IPS DF 4.7 (cell line): ENCODE measurements at regions not wholly inside any gene's neighbourhood (a gene's known extent, or its start where the extent isn't known, plus 50 kb on each side); places are given as distances from the start of the nearest gene placed in this dataset.
"Not testable (repeated sequence)": the region's sequence is repeated elsewhere in the genome, so short reads cannot be mapped to it uniquely, and the experiment has no call there.

ENCODE experiments used
- DNase-seq: peaks from one replicate; pipeline ENCODE4 v3.0.0-alpha.2; 2013; ENCODE audit warnings: low spot score; ENCODE audit errors: extremely low read depth

DNA sequence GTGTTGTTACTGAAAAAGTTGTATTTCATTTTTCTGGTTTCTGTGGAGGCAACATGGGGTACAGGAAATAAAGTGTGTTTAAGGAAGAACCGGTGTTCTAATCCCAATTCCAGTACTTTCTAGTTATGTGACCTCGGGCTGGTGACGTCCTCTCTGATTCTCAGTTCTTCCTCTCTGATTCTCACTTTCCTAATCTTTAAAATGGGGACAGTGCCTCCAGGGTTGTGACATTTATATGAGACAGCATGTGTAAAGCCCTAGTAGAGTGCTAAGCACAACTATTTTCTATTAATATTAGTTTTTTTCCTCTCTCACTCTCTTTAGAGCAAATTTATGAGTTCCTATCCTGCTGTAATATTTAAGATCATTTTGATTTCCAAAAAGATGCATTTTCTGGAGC lies 50.9 kb upstream of the PTPDC1 start:
- no peak for DNase-seq

DNA sequence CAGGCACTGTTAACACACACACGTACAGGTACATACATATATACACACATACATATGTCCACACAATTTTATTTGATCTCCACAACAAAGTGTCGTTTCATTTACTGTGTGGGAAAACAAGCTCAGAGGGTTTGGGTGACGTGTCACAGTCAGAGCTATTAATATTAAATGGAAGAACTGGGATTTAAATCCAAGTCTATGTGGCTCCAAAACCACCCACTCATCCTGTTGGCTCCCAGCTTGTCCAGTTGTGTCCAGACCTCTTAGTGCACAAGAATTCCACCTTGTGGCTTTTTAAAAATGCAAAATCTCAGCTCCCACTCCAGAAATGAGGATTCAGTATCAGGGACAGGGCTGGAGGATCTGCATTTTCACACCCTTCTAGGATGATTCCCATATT lies 52.3 kb upstream of the PTPDC1 start:
- no peak for DNase-seq

- DNase-seq, result no peak
These were observed 52.9 kb upstream of the PTPDC1 start for GRCh38 chr9:94031380-94031779.

DNA sequence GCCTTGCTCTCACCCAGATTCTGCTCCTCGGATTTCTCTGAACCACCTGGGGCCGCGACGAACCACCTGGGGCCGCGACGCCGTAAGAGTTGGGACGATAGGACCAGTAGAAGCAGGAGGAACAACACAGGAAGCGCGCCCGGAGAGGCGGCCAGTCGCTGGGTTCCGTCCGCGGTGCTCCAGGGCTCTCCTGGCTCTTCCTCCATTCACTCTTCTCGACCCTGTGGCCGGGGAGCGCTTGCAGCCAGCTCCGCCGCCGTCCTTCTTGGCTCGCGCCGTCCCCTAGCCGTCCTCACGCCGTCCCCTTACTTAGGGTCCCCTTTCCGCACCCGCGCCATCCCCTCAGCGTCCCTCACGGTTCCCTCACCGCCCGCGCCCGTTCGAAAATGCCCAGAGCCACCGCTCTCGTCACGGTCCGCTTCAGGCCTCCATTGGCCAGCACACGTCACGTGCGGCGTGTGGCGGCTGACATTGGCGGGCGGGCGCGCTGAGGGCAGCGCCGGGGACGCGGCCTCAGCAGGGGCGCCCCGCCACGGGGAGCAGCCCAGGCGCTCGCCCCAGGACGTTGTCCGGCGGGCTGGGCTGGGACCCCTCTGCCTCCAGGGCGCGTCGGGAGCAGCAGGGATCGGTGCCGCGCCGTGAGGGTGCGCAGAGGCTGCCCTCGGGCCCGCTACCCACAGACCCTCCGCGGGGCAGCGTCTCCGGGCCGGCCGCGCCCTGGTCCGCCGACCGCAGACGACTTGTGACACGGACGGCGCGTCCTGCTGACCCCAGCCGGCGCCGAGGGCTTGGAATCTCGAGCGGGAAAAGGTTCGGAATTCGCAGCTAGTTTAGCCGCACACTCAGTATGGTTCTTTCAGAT lies 53.7 kb upstream of the PTPDC1 start:
- DNase-seq, result peak; percentile 33

DNA sequence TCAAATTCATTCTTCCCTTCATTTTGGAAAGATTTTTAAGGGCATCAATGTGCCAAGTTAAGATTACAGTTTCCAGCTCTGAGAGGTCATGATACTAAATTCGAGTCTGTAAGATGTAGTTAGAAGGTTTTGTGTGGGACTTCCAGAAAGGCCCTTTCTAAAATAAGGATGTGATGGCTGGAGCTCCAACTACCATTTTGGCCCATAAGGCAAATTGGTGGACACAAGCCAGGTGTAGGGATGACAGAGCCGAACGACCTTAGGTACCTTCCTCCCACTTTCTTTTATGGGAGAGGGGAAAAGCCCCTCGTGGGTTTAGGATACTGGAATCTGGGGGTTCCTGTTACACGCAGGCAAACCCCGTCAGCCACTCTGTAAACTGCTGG lies 54.3 kb upstream of the PTPDC1 start:
- DNase-seq, result no peak

DNA sequence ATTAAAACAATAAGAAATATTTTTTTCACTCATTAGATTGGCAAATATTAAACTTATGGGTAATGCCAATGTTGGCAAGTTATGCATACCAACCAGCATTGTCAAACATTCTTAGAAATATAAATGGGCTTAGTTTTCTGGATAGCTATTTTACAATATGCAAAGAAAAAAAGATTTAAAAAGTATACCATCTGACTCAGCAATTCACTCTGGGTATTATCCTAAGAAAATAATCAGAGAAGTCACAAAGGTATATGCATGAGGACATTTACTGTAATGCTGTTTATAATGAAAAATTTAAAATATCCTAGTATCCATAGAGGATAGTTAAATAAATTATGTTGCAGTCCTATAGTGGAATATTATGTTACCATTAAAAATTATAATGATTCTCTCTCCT lies 57.4 kb upstream of the PTPDC1 start:
- no peak for DNase-seq

DNA sequence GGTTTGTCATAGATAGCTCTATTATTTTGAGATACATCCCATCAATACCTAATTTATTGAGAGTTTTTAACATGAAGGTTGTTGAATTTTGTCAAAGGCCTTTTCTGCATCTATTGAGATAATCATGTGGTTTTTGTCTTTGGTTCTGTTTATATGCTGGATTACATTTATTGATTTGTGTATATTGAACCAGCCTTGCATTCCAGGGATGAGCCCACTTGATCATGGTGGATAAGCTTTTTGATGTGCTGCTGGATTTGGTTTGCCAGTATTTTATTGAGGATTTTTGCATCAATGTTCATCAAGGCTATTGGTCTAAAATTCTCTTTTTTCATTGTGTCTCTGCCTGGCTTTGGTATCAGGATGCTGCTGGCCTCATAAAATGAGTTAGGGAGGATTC lies 61.8 kb upstream of the PTPDC1 start:
- DNase-seq, result not testable (repeated sequence)

GRCh38 chr9:94020836-94021235 lies 63.4 kb upstream of the PTPDC1 start:
- not testable (repeated sequence) for DNase-seq

DNA sequence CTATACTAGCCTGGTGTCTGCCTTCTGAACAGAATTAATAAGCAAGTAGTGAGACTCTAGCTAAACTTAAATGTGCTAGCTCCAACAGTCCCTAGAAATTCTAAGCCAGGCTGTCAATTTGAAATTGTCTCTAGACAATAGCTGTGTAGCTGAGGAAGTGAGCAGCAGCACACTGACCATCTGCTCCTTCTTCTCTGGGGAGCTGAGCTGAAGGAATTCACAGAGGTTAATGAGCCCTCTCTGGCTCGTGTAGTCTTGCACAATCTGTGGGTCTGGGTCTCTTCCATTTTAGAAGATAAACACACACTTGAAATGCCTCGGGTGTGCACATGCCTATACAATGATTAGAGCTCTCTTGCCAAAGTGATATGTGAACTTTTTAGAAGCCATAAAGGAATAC lies 63.5 kb upstream of the BARX1 start:
- DNase-seq, result no peak

- DNase-seq, result no peak
These were observed 62.9 kb upstream of the BARX1 start for GRCh38 chr9:94017939-94018531.

DNA sequence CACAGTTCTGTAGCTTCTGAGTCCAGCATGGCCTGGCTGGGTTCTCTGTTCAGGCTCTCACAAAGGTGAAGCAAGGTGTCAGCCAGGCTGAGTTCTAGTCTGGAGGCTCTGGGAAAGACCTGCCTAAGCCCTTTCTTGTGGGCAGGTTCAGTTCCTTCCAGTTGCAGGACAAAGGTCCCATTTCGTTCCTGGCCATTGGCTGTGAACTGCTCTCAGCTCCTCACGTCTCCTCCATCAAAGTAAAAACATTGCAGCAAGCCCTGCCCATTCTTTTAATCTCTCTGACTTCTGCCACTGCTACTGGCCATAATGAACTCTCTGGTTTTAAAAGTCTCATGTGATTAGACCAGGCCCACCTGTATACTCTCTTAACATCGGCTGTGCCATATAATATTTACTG lies 61.6 kb upstream of the BARX1 start:
- DNase-seq, result no peak

GRCh38 chr9:94014920-94015319 lies 59.8 kb upstream of the BARX1 start:
- no peak for DNase-seq

GRCh38 chr9:94014066-94014654 lies 59.0 kb upstream of the BARX1 start:
- DNase-seq, result no peak

DNA sequence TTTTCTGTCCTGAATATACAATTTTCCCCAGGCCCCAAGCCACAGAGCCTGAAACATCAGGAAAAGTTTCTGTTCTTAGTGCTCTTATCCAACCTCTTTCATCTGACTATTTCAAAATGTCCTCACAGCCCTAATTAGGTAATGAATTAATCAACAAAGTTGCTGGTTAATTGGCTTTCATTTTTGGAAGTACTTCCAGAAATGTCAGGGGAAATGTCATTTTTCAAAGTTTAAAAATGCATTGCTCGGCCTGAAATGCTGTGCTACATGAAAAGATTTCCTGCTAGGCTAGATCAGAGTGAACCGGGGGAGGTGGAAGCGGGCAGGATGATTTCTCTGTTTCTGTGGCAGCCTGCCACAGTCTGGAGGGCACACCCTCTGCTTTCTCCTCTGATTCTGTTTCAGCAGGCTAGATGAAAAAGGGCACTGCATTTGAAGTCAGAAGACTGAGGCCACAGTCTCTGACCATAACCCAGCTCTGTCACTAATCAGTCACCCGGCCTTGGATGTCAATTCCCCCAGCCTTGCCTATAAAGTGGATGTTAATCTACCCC lies 55.9 kb upstream of the BARX1 start:
- DNase-seq, result no peak

DNA sequence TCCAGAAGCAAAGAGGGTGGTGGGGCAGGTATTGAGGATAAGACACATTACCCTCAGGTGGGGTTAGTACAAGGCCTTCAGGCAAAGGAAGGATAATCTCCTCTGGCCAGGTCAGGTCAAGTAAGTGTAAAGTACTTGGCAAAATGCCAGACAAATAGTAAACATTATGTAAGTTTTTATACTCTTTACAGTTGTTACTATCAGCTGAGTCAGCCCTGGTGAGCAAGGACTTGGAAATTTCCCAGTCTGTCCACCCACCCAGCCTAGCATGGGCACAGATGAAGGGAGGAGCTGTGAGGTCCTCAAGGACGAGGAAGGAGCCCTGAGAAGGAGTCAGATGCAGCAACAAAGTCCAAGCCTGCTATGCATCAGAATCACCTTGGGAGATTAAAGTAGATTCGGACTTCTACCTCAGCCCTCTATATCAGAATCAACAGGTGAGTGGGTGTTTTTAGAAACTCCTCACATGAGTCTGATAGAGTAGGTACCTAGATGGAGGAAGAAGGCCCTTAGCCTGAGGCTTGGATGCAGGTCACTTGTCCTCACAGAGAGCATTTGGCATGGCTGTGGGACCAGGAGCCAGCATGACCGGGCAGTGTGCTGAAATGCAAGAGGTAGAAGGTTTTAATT lies 50.2 kb upstream of the BARX1 start:
- DNase-seq, result no peak
